ENCODE measurements at regions not wholly inside any gene's neighbourhood (a gene's known extent, or its start where the extent isn't known, plus 50 kb on each side); places are given as distances from the start of the nearest gene placed in this dataset.
"Not testable (repeated sequence)": the region's sequence is repeated elsewhere in the genome, so short reads cannot be mapped to it uniquely, and the experiment has no call there.

DNA sequence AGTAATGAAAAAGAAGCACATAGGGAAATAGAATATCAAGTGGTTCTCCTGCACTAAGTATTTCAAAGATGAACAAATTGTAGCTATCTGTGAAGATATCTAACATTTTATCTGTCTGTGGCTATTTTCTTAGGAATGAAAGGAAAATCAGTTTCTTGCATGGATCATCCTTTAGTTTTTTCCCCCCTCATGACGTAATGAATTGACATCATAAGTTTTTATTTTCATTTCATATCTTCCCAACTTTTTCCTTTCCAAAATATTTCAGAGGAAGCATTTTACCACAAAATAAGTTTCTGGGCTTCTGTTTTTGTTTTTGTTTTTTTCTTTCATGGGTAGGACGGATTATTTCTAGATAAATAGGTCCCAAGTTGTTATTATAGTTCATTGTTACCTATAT lies 996.6 kb downstream of the TMEM121 start:
- no peak for ATAC-seq
- 3 to 15% (median 3%) methylated on average over 2 of the region's 2 CpGs for WGBS, 3 donors

DNA sequence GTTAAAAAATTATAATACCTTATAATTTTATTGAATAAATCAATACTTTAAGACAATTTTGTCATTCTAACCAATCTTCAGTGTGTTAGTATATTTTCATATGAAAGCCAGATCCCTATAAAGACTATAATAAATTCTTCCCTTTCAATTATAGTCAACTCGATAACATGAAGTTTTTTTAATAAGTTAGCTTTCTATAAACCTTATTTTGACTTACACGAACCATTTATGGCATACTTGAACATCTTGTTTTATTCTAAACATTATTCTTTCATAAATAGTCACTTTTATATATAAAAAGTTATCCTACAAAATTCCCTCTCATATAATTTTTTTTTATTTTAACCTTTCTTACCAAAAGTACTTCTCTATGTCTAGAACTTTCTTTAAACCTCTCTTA lies 1002.3 kb downstream of the TMEM121 start:
- H3K9me3 ChIP-seq: no peaks in the 10 kb centered on the region
- no peaks in the 10 kb centered on the region for H3K27me3 ChIP-seq (ENCODE audit: insufficient read depth in 3 of 3, low read length in 2 of 3)
- TF ChIP-seq, protein P1, sequence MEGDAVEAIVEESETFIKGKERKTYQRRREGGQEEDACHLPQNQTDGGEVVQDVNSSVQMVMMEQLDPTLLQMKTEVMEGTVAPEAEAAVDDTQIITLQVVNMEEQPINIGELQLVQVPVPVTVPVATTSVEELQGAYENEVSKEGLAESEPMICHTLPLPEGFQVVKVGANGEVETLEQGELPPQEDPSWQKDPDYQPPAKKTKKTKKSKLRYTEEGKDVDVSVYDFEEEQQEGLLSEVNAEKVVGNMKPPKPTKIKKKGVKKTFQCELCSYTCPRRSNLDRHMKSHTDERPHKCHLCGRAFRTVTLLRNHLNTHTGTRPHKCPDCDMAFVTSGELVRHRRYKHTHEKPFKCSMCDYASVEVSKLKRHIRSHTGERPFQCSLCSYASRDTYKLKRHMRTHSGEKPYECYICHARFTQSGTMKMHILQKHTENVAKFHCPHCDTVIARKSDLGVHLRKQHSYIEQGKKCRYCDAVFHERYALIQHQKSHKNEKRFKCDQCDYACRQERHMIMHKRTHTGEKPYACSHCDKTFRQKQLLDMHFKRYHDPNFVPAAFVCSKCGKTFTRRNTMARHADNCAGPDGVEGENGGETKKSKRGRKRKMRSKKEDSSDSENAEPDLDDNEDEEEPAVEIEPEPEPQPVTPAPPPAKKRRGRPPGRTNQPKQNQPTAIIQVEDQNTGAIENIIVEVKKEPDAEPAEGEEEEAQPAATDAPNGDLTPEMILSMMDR (IDR thresholded peaks at IDR 0.05): no peak
- DNase-seq (no peak), ATAC-seq (no peak)
- H3K36me3 ChIP-seq (ENCODE audit: insufficient read depth in 1 of 2, low read depth in 1 of 2): no peaks in the 10 kb centered on the region
- intact Hi-C loops (cut with DNase I): no loop called here
- no peaks in the 10 kb centered on the region for H3K4me1 ChIP-seq
- WGBS, 3 donors: 32 to 53% (median 45%) methylated on average over 2 of the region's 2 CpGs
- no peak overlapping the region for H3K27ac ChIP-seq
- no peak overlapping the region for H3K4me3 ChIP-seq

More for the DNA sequence above, 996.6 kb downstream of the TMEM121 start:
- Histone ChIP-seq H3K4me1 (no peaks in the 10 kb centered on the region), H3K4me3 (no peak overlapping the region), H3K27me3 (ENCODE audit: insufficient read depth in 3 of 3, low read length in 2 of 3) (no peaks in the 10 kb centered on the region), H3K27ac (no peak overlapping the region), H3K36me3 (ENCODE audit: insufficient read depth in 1 of 2, low read depth in 1 of 2) (no peaks in the 10 kb centered on the region), H3K9me3 (no peaks in the 10 kb centered on the region)
- TF ChIP-seq, protein P1 (IDR thresholded peaks at IDR 0.05): no peak
- intact Hi-C loops (cut with DNase I): no loop called here
- no peak for DNase-seq

DNA sequence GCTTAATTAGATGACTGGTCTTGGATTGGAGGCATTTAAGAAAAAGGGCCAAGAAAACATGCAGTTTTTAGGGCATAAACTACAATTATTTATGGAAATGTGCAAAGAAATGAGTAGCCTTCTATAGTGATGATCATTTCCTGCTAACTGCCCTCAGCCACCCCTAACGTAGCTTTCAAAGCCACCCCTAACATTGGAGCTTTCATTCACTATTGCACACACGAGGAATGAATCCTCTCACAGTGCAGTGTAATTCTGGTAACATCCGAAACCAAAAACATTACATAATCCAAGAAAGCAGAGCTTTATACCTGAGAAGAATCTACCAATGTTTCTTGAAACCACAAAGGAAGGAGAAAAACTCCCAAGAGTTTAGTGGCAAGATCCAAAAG lies 1003.6 kb downstream of the TMEM121 start:
- 61 to 69% (median 67%) methylated on average over 3 of the region's 3 CpGs for WGBS, 3 donors
- TF ChIP-seq, protein P1 (IDR thresholded peaks at IDR 0.05): no peak
- Histone ChIP-seq H3K4me1 (no peaks in the 10 kb centered on the region), H3K27me3 (ENCODE audit: insufficient read depth in 3 of 3, low read length in 2 of 3) (no peaks in the 10 kb centered on the region), H3K27ac (no peak overlapping the region), H3K4me3 (no peak overlapping the region), H3K36me3 (ENCODE audit: insufficient read depth in 1 of 2, low read depth in 1 of 2) (no peaks in the 10 kb centered on the region), H3K9me3 (no peaks in the 10 kb centered on the region)
- no peak for DNase-seq
- no peak for ATAC-seq
- intact Hi-C loops (cut with DNase I): no loop called here

DNA sequence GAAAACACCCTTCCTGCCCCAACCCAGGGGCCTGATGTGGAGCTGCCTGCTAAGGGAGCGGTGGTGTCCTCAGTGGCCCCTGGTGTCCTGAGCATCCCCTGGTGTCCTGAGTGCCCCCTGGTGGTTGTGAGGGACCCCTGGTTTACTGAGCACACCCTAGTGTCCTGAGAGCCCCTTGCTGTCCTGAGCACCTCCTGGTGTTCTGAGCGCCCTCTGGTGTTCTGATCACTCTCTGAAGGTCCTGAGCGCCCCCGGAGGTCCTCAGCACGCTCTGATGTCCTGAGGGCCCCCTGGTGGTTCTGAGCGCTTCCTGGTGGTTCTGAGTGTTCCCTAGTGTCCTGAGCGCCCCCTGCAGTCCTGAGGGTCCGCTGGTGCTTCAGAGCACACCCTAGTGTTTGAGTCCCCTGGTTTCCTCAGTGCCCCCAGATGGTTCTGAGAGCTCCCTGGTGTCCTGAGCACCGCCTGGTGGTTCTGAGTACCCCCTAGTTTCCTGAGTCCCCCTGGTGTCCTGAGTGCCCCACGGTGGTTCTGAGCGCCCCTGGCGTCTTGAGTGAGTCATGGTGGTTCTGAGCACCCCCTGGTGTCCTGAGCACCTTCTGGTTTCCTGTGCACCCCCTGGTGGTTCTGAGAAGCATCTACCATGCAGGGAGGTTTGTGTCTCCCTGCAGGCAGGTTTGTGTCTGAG lies 1004.2 kb downstream of the TMEM121 start:
- TF ChIP-seq, protein P1 (IDR thresholded peaks at IDR 0.05): no peak
- DNase-seq (no peak), ATAC-seq (no peak)
- Histone ChIP-seq H3K4me1 (no peaks in the 10 kb centered on the region), H3K9me3 (no peaks in the 10 kb centered on the region), H3K36me3 (ENCODE audit: insufficient read depth in 1 of 2, low read depth in 1 of 2) (no peaks in the 10 kb centered on the region), H3K27me3 (ENCODE audit: insufficient read depth in 3 of 3, low read length in 2 of 3) (no peaks in the 10 kb centered on the region), H3K27ac (no peak overlapping the region), H3K4me3 (no peak overlapping the region)
- intact Hi-C loops (cut with DNase I): no loop called here
- 56 to 66% (median 61%) methylated on average over 12 of the region's 12 CpGs for WGBS, 3 donors

DNA sequence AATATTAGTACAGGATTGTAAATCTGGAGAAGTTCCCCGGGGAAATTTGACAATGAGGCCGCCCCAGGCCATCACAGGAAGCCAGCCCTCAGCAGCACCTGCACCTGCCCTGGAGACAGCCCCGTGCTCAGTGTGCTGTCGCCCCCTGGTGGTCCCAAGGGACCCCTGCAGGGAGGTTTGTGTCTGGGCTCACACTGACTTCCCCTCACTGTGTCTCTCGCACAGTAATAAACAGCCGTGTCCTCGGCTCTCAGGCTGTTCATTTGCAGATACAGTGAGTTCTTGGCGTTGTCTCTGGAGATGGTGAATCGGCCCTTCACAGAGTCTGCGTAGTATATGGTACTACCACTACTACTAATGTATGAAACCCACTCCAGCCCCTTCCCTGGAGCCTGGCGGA lies 1011.2 kb downstream of the TMEM121 start:
- H3K27me3 ChIP-seq (ENCODE audit: insufficient read depth in 3 of 3, low read length in 2 of 3); H3K36me3 ChIP-seq (ENCODE audit: insufficient read depth in 1 of 2, low read depth in 1 of 2); DNase-seq; H3K4me3 ChIP-seq; H3K9me3 ChIP-seq; intact Hi-C loops (cut with DNase I); ATAC-seq; H3K27ac ChIP-seq; H3K4me1 ChIP-seq: not testable (repeated sequence)
- 27 to 38% (median 38%) methylated on average over 6 to 8 of the region's 11 CpGs for WGBS, 3 donors
